Thyroid gland (tissue), 4 donors: ENCODE measurements at regions not wholly inside any gene's neighbourhood (a gene's known extent, or its start where the extent isn't known, plus 50 kb on each side); places are given as distances from the start of the nearest gene placed in this dataset.

Experiments
- CTCF ChIP-seq, 6 experiments: fragments of 200-600 bp in 3 of 6; fragments of 450-650 bp in 3 of 6; sonication (generic) in 3 of 6; IDR thresholded peaks; one replicate each; pipeline ENCODE4 v1.5.1; 2016 to 2019; ENCODE audit warnings: antibody characterized with exemption in 6 of 6, mild to moderate bottlenecking in 2 of 6, inconsistent platforms in 1 of 6, moderate library complexity in 1 of 6
- POLR2A ChIP-seq, 2 donors: fragments of 450-650 bp; IDR thresholded peaks; one replicate each; pipeline ENCODE4 v1.6.1; 2017; ENCODE audit warnings: antibody characterized with exemption in 2 of 2, mild to moderate bottlenecking in 2 of 2, moderate library complexity in 1 of 2

GRCh38 chr9:12271421-12271891 lies 421.7 kb upstream of the TYRP1 start:
- no peak for TF ChIP-seq CTCF (IDR thresholded peaks at IDR 0.05)
- TF ChIP-seq POLR2A (IDR thresholded peaks at IDR 0.05): no peak
